COLO668 (cell line): ENCODE measurements at regions not wholly inside any gene's neighbourhood (a gene's known extent, or its start where the extent isn't known, plus 50 kb on each side); places are given as distances from the start of the nearest gene placed in this dataset.
"Not testable (repeated sequence)": the region's sequence is repeated elsewhere in the genome, so short reads cannot be mapped to it uniquely, and the experiment has no call there.

ENCODE experiments used
- DNase-seq: peaks from one replicate; lab custom pipeline; 2025; ENCODE audit not compliant: unreplicated experiment; lab: John Stamatoyannopoulos, UW

GRCh38 chrX:113935518-113935917, 648.4 kb upstream of the HTR2C start:
- no peak for DNase-seq

DNA sequence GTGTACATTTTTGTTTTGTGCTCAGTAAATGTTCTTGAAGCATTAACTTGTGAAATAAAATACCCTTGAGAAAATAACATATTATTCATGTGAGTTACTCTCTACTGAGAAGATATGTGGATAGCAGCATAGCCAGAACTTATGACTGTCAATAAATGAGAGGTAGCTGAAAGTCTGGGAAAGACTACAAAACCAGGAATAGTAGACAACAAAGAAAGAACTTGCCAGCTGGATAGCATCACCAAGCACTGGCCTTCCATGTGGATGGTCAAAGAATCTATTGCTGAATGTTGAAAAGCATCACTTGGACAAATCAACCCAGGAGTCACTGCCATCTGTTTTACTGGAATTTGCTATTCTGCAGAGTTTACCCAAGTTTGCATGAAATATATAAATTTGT, 650.0 kb upstream of the HTR2C start:
- no peak for DNase-seq

GRCh38 chrX:113929004-113929403, 654.9 kb upstream of the HTR2C start:
- DNase-seq, result peak; percentile 0

- DNase-seq, result no peak
Measured at GRCh38 chrX:113920661-113921060, 663.2 kb upstream of the HTR2C start.

DNA sequence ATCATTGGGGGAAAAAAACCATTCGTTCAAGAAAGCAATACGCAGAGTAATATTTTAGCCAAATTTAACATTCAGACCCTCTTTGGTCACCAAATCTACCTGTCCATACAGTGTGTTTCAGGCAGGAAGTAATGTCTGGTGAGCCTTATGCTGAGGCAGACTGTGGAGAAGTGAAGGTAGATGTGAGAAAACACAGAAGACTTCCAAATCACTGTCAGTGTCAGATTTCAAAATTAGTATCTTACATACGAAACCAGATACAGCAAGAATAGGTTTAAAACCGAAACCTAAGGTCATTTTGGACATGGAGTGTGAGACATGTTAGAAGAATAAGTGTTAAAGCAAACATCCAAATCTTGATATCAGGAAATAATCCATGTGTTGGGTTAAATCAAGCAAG, 664.5 kb upstream of the HTR2C start:
- DNase-seq, result no peak

DNA sequence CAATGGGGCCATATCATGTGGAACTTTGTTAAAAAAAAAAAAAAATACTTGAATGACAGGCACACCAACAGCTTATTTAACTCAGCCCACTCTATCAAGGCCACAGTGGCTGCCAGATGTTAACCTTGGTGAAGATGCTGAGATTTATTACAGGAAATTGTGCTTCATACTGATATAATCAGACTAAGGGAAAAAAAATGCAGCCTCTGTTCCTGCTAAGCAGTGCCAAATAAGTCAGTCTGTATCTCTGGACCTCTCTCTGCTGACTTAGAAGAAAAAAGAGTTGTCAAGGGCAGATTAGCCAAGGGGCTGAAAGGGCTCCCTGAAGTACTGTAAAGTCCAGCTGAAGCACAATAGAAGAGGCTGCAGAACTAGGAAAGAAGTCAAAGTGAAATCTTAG, 677.7 kb upstream of the HTR2C start:
- no peak for DNase-seq

DNA sequence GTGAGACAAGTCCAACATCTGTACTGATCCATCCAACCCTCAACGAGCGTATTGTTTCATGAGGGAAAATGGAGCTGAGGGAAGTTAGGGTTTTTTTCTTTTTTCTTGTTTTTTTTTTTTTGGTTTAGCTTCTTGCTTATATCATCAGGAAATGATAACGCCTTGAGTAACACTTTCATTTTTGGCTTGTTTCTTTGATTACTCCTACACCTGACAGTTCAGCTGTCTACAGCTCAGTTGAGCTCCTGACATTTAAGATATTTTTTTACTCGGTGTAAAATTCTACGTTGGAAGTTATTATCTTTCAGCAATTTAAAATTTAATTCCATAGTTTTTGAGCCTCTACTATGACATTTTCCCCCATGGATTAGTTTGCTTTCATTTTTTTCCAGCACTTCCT, 691.0 kb upstream of the HTR2C start:
- no peak for DNase-seq

- DNase-seq, result no peak
Measured at GRCh38 chrX:113892401-113892800, 691.5 kb upstream of the HTR2C start.

GRCh38 chrX:113873056-113873455, 710.8 kb upstream of the HTR2C start:
- no peak for DNase-seq

GRCh38 chrX:113868711-113869110, 715.2 kb upstream of the HTR2C start:
- DNase-seq, result no peak

DNA sequence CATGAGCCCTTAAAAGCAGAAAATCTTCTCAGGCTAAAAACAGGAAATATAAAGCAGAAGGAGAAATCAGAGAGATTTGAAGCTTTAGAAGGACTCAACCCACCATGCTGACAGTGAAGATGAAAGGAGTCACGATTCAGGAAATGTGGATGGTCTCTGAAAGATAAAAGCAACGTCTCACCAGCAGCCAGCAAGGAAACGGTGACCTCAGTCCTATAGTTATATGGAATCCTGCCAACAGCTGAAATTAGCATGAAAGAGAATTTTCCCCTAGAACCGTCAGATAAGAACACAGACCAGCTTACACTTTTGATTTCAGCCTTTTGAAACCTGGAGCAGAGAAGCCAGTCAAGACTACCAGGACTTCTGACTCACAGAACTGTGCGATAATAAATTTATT, 715.7 kb upstream of the HTR2C start:
- no peak for DNase-seq

- DNase-seq, result no peak
Measured at GRCh38 chrX:113849408-113849807, 734.5 kb upstream of the HTR2C start.

- DNase-seq, result no peak
Measured at GRCh38 chrX:113833096-113834055, 750.5 kb upstream of the HTR2C start.

GRCh38 chrX:113828470-113828869, 755.4 kb upstream of the HTR2C start:
- DNase-seq, result no peak

DNA sequence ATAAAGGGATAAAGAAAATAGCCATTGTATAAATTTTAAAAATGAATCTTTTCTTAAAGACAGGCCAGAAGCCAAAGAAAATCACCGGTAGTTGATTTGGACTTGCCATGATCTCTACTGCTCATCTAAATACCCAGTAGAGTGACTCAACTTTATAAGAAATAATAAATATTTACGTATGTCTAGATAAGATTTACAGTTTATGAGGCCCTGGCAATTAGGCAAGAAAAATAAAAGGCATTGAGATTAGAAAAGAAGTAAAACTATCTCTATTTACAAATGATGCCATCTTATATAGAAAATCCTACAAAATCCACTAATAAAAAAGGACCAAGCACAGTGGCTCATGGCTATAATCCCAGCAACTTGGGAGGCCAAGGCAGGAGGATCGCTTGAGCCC, 765.5 kb upstream of the HTR2C start:
- DNase-seq, result no peak

DNA sequence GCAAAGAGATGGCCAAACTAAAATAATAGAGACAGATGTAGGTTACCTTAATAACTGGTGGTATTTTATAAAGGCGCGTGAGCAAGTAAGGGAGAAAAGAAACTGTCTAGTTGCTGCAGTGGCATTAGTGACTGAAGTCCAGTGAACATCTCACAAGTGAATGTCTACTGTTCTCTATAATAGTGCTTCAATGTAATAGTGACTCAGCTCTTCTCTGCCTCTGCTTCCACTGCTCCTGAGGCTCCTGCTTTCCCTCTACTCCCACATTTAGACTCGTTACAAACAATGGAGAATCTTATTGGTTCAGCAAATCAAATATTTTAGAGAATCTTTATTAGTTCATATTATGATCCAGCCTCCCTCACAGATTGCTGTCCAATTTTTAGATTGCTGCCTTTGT, 779.1 kb upstream of the HTR2C start:
- no peak for DNase-seq

DNA sequence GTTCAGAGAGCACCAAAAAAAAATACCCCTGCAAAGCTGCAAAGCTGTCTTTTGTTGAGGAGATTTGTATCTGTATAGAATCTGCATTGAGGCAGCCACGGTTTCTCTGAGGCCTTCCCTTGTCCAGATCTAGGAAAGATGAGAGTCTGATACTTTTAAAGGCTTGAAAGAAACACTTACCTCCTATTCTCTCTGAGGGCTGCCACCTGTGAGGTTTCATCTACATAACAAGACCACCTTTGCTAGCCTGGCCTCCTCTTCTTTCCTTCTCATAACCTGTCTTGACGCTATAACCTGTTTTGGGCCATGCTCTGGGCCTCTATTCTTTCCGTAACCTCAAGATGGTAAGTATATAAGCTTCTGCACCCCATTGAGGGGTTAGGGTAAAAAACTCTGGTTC, 779.6 kb upstream of the HTR2C start:
- no peak for DNase-seq

- no peak for DNase-seq
Measured at GRCh38 chrX:113802837-113803236, 781.0 kb upstream of the HTR2C start.

DNA sequence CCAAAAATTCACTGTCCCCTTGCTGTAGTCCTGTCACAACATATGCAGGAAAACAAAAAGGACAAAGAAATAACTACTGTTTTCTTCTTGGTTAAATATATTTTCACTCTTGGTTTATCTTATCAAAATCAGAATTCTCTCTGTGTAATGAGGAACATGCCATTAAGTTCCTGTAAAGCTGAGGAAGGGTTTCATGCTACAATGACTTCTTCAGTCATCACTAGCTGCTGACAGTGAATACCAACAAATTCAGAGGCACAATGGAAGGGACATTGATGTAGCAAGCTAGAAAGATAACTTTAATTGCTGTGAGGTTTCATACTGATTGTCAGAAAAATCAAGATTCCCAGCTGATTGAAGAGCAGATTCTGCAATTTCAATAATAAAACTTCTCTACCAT, 782.9 kb upstream of the HTR2C start:
- no peak for DNase-seq

- DNase-seq, result no peak
Measured at GRCh38 chrX:113793563-113793962, 790.3 kb upstream of the HTR2C start.

- no peak for DNase-seq
Measured at GRCh38 chrX:113790987-113791386, 792.9 kb upstream of the HTR2C start.

DNA sequence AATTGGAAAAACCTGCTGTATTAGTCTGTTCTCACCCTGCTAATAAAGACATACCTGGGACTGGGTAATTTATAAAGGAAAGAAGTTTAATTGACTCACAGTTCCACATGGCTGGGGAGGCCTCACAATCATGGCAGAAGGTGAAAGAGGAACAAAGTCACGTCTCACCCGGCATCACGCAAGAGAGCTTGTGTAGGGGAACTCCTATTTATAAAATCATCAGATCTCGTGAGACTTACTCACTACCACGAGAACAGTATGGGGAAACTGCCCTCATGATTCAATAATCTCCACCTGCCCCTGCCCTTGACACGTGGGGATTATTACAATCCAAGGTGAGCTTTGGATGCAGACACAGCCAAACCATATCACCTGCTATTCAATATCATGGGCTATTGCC, 799.1 kb upstream of the HTR2C start:
- not testable (repeated sequence) for DNase-seq

- DNase-seq, result no peak
Measured at GRCh38 chrX:113770806-113771205, 813.1 kb upstream of the HTR2C start.
